Suppressor macrophage treated with lipopolysaccharide for 1 hour (primary cell): ENCODE measurements at regions not wholly inside any gene's neighbourhood (a gene's known extent, or its start where the extent isn't known, plus 50 kb on each side); places are given as distances from the start of the nearest gene placed in this dataset.
"Not testable (repeated sequence)": the region's sequence is repeated elsewhere in the genome, so short reads cannot be mapped to it uniquely, and the experiment has no call there.

Experiments used
- DNase-seq, 3 donors: peaks; one replicate each; pipeline ENCODE4 v3.0.0-alpha.2; 2020 to 2022

DNA sequence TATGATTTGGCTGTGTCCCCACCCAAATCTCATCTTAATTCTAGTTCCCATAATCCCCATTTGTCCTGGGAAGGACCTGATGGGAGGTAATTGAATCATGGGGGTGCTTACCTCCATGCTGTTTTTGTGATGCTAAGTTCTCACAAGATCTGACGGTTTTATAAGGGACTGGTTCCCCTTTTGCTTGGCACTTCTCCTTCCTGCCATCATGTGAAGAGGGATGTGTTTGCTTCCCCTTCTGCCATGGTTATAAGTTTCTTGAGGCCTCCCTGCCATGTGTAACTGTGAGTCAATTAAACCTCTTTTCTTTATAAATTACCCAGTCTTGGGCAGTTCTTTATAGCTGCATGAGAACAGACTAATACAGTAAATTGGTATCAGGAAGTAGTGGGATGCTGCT is 114.1 kb downstream of the ZNF648 start:
- no peak for DNase-seq

GRCh38 chr1:181936768-181937581 is 124.5 kb downstream of the ZNF648 start:
- DNase-seq = peak; percentile 12 to 32 (median 14)

DNA sequence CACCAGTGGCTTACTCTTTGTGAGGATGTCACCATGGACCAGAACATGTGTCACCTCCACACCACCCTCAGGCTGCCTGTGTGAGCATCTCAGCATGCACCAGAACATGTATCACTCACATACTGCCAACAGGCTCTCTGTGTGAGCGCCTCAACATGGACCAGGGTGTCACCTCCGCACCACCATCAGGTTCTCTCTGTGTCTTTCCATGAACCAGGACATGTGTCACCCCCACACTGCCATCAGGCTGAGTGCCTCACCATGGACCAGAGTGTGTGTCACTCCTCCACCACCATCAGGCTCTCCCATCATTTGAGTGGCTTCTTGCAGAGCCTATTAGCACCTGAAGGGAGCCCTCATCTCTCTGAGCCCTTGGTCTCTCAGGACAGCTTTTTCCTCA is 125.2 kb downstream of the ZNF648 start:
- DNase-seq = no peak

GRCh38 chr1:181931873-181932272 is 129.6 kb downstream of the ZNF648 start:
- no peak for DNase-seq

GRCh38 chr1:181930187-181930586 is 131.3 kb downstream of the ZNF648 start:
- DNase-seq = no peak

GRCh38 chr1:181926697-181927096 is 134.8 kb downstream of the ZNF648 start:
- no peak for DNase-seq

GRCh38 chr1:181924034-181924433 is 137.5 kb downstream of the ZNF648 start:
- not testable (repeated sequence) for DNase-seq

DNA sequence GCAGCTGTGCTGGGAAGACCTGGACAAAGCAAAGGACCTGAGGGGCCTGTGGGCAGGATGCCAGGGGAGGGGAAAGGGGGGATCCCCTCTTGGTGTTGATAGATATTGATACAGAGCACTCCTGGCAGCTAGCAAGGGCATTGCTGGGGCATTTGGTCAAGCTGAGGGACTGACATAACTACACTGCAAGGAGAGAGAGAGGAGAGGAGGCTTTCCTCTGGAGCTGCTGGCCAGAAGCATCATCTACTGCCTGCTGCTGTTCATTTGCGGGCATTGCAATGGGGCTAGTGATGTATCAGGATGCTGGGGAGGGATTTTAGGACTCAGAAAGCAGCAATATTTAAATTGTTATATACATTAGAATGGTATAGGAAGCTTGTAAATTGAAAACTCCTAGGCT is 142.0 kb downstream of the ZNF648 start:
- DNase-seq = no peak

DNA sequence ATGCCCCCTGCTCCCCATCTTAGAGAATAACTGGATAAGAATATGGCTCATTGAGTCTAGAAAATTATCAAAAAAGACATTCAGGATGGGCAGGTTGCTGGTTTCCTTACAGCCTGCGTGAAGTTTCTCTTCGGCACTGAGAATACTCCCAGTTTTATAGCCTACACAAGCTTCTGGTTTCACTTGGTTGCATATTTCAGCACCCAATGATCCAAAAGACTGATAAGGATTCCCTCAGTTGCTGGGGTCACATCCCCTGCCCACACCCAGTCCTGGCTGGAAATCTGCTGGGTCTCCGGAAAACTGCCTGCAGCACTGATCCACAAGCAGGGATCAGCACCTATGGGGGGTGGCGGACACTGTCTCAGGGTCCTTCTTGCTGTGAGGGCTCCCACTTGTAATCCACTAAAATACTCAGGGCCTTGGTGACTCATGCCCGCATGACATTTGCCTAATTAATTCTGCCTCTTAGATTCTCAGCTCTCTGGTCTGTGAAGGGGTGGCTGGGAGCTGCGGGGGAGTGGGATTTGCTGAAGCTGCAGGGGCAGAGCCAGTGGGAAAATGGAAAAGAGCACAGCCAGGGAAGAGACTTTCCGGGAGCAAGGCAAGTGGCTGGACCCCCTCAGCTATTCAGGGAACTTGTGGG is 142.5 kb downstream of the ZNF648 start:
- no peak for DNase-seq

- no peak for DNase-seq
These were observed 149.8 kb downstream of the ZNF648 start for GRCh38 chr1:181911715-181912114.

DNA sequence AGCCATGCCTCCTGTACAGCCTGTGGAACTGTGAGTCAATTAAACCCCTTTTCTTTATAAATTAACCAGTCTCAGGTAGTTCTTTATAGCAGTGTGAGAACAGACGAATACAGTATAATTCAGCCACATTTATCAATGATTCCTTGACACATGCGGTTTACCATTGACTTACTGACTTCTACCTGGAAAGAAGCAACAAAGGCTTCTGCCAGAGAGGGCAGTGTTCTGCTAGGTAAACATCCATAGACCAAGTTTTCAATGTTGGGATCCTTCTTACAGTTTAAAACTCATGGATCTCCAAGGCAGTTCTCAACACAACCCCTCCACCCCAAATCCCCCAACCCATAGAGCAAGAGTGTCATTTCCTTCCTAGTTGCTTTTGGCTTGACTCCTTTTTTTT is 150.6 kb downstream of the ZNF648 start:
- DNase-seq = no peak

DNA sequence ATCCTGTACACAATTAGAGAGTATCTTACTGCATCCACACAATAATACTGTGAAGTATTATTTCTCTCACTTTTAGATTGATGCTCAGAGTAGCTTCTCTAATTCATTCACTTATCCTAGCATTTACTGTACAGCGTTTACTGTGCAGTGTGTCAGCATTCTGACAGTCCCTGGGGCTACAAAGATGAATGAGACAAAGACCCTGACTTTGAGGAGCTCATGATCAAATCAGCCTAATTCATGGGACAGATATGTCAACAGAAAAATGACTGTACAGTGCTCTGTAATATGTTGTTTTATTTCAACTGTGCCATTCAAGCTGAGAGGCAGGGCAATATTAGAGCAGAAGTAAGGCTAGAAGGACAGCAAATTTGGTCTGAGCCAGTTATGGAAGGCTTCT is 152.5 kb downstream of the ZNF648 start:
- DNase-seq = no peak

GRCh38 chr1:181906631-181907030 is 154.9 kb downstream of the ZNF648 start:
- no peak for DNase-seq

DNA sequence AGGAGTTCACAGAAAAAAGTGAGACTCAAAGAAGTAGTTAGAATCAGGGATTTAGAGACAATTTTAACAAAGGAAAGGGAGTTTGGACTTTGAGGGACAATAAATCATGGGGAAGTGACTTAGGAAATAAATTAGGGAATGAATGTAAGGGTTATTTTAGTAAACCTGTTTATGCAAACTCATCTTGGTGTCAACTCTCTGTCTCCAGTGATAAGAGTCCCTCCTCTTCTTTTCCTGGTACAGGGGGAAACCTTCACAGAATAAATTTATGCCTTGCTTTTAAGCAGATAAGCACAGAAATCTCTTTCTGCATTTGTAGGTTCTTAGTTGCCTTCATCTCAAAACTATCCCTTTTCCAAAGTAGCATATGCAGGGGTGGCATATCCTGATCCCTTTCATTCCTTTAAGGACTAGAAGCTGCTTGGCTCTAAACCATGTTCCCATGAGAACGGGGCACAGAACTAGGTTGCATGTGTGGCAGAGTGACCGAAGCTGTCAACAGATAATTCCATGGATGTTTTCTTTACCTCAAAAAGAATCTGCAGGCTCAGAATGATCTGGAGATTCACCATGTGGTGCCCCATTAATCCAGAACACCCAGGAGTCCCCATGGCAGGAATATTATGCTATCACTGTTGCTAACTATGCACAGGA is 155.4 kb downstream of the ZNF648 start:
- DNase-seq = no peak

DNA sequence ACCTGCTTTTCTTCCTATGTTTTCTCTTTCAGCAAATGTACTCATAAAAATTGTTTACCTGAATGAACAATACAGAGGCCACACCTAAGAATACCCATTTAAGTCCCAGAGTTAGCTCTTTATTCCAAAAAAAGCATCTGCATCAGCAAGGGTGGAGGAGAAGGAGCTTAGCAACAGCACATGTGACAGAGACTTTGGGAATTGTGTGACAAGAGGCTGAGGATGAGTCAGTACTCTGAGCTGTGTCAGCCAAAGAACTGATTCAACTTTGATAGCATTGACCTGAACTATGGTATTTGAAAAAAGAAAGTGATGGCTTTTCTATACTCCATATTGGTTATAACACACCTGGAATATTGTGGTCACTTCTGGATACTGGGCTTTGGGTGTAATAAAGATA is 162.7 kb downstream of the ZNF648 start:
- peak in 2 of 3 donors; percentile 5 for DNase-seq

DNA sequence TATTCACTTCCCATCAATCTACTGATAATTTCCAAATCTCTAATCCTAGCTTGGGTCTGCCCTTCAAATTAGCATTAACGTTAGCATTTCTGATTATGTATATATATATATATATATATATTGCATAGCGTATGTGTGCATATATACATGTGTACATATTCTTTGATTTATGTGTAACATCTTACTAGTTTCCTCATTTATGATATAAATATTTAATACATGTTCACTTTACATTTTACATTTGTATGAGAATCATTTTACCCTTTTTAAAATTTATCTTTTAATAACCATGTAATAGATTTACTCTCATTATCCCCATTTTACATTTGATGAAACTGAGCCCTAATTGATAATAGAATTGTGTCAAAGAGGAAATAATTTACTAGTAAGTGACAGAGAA is 164.7 kb downstream of the ZNF648 start:
- no peak for DNase-seq

GRCh38 chr1:181894439-181894859 is 167.1 kb downstream of the ZNF648 start:
- DNase-seq = no peak

- no peak for DNase-seq
These were observed 167.6 kb downstream of the ZNF648 start for GRCh38 chr1:181893937-181894336.

DNA sequence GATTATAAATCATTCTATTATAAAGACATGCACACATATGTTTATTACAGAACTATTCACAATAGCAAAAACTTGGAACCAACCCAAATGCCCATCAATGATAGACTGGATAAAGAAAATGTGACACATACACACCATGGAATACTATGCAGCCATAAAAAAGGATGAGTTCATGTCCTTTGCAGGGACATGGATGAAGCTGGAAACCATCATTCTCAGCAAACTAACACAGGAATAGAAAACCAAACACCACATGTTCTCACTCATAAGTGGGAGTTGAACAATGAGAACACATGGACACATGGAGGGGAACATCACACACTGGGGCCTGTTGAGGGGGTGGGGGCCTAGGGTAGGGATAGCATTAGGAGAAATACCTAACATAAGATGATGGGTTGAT is 168.4 kb downstream of the ZNF648 start:
- not testable (repeated sequence) for DNase-seq

- no peak for DNase-seq
These were observed 188.9 kb downstream of the ZNF648 start for GRCh38 chr1:181872562-181872961.

GRCh38 chr1:181863736-181864135 is 197.8 kb downstream of the ZNF648 start:
- DNase-seq = no peak

GRCh38 chr1:181863006-181863405 is 198.5 kb downstream of the ZNF648 start:
- DNase-seq = no peak

GRCh38 chr1:181858135-181858534 is 203.4 kb downstream of the ZNF648 start:
- DNase-seq = no peak
